Fibroblast of lung (primary cell): ENCODE measurements at regions not wholly inside any gene's neighbourhood (a gene's known extent, or its start where the extent isn't known, plus 50 kb on each side); places are given as distances from the start of the nearest gene placed in this dataset.

Experiments used
- CTCF ChIP-seq, 2 donors: IDR thresholded peaks in 1 of 2; conservative IDR thresholded peaks in 1 of 2; 1 replicate in 1 of 2; 2 replicates in 1 of 2; pipeline ENCODE4 v1.5.1; 2011 to 2012; ENCODE audit warnings: low read length in 2 of 2, control low read depth in 1 of 2, inconsistent platforms in 1 of 2, low read depth in 1 of 2, mild to moderate bottlenecking in 1 of 2
- EZH2 ChIP-seq: IDR thresholded peaks from 2 replicates; pipeline ENCODE4 v1.5.1; 2012; ENCODE audit warnings: low read length, control low read depth, mild to moderate bottlenecking; ENCODE audit errors: missing control alignments

GRCh38 chr7:17520941-17521340 is 222.5 kb downstream of the AHR start:
- TF ChIP-seq CTCF (conservative IDR thresholded peaks at IDR 0.05 in 1 of 2, IDR thresholded peaks at IDR 0.05 in 1 of 2; ENCODE audit: low read depth in 1 of 2, low read length in 2 of 2) (no peak), EZH2 (no peak)
